ENCODE measurements at regions not wholly inside any gene's neighbourhood (a gene's known extent, or its start where the extent isn't known, plus 50 kb on each side); places are given as distances from the start of the nearest gene placed in this dataset.

DNA sequence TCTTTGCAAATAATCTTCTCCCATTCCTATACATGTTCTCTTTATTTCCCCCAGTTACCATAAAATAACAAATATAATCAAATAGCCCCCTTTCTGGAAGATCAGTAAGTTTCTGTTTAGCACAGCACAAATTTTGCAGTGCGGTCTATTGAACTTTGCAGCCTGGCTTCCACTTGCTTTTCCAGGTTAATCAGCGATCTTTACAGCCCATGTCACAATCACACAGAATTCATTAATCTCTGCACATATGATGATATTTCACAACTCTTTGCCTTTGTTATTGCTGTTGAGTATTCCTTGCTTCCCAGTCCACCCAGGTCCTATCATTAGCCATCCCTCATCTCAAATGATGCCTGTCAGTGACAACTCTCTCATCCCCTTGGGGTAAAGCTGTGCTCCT, 2358.0 kb downstream of the PCDH7 start:
- H3K9ac ChIP-seq (ENCODE audit: low read length): no peak overlapping the region
- H3K9me3 ChIP-seq (ENCODE audit: control insufficient read depth in 1 of 2, insufficient read depth in 1 of 2, low read depth in 1 of 2, low read length in 2 of 2): no peaks in the 10 kb centered on the region
- no peak for TF ChIP-seq RAD21 (IDR thresholded peaks at IDR 0.05; ENCODE audit: low read depth)
- no peak for TF ChIP-seq SRF (IDR thresholded peaks at IDR 0.05; ENCODE audit: low read depth)
- TF ChIP-seq FOSL1 (IDR thresholded peaks at IDR 0.05; ENCODE audit: low read depth): no peak
- TF ChIP-seq CEBPB (IDR thresholded peaks at IDR 0.05; ENCODE audit: low read depth): no peak
- BruUV-seq (replicated peaks): no TSS peak
- ChIA-PET POLR2A (no interaction called here), RAD21 (ENCODE audit: low non-redundant PET in 1 of 2, low total read pairs in 2 of 2, uncharacterized antibody in 2 of 2, unreplicated experiment in 2 of 2) (no interaction called here), CTCF (no interaction called here)
- intact Hi-C loops (cut with micrococcal nuclease): no loop called here
- H3K27ac ChIP-seq (ENCODE audit: low read depth, low read length): no peak overlapping the region
- DNase-seq (ENCODE audit: low read depth, low spot score) (no peak), ATAC-seq (no peak)
- H2AFZ ChIP-seq (ENCODE audit: low read depth, low read length, poor library complexity, severe bottlenecking): no peak overlapping the region
- H3K36me3 ChIP-seq (ENCODE audit: control insufficient read depth in 1 of 2, insufficient read depth in 2 of 2, low read length in 2 of 2): no peaks in the 10 kb centered on the region
- H3K4me1 ChIP-seq (ENCODE audit: control insufficient read depth in 1 of 2, insufficient read depth in 2 of 2, low read length in 2 of 2): no peaks in the 10 kb centered on the region
- no peaks in the 10 kb centered on the region for H3K79me2 ChIP-seq (ENCODE audit: insufficient read depth, low read length)
- no peaks in the 10 kb centered on the region for H4K20me1 ChIP-seq (ENCODE audit: insufficient read depth)
- H3K4me2 ChIP-seq (ENCODE audit: low read length): no peak overlapping the region
- no peaks in the 10 kb centered on the region for H3K27me3 ChIP-seq (ENCODE audit: insufficient read depth, low read length)
- H3K9me2 ChIP-seq (ENCODE audit: insufficient read depth): no peaks in the 10 kb centered on the region
- H3K4me3 ChIP-seq (replicated peaks in 1 of 2; ENCODE audit: low read depth in 1 of 2, low read length in 2 of 2): no peak overlapping the region

DNA sequence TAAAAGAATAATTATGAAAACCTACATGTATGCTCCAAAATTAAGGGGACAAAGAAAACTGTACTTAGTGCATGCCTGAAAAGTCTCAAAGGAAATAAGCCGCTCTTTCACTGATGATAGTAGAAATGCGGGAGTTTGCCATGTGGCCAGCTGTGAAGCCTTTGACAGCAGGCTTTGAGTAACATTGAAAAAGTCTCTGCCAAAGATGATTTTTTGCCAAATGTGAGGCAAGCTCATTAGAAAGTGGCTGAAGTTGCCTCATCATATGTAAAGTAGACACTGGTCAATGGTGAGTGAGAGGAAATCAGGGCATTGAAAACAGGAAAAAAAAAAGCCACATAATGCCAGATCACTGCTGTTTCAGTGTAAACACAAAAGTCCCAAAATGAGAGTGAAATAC, 2360.1 kb downstream of the PCDH7 start:
- H3K36me3 ChIP-seq (ENCODE audit: control insufficient read depth in 1 of 2, insufficient read depth in 2 of 2, low read length in 2 of 2): no peaks in the 10 kb centered on the region
- no peak overlapping the region for H3K9ac ChIP-seq (ENCODE audit: low read length)
- no peak for DNase-seq (ENCODE audit: low read depth, low spot score)
- no peaks in the 10 kb centered on the region for H3K27me3 ChIP-seq (ENCODE audit: insufficient read depth, low read length)
- H3K4me2 ChIP-seq (ENCODE audit: low read length): no peak overlapping the region
- POLR2A ChIA-PET: no interaction called here
- intact Hi-C loops (cut with micrococcal nuclease): no loop called here
- H3K4me3 ChIP-seq (replicated peaks in 1 of 2; ENCODE audit: low read depth in 1 of 2, low read length in 2 of 2): no peak overlapping the region
- no peaks in the 10 kb centered on the region for H3K4me1 ChIP-seq (ENCODE audit: control insufficient read depth in 1 of 2, insufficient read depth in 2 of 2, low read length in 2 of 2)
- RAD21 ChIA-PET (ENCODE audit: low non-redundant PET in 1 of 2, low total read pairs in 2 of 2, uncharacterized antibody in 2 of 2, unreplicated experiment in 2 of 2): no interaction called here
- H2AFZ ChIP-seq (ENCODE audit: low read depth, low read length, poor library complexity, severe bottlenecking): no peak overlapping the region
- BruUV-seq (replicated peaks): no TSS peak
- H3K79me2 ChIP-seq (ENCODE audit: insufficient read depth, low read length): no peaks in the 10 kb centered on the region
- H4K20me1 ChIP-seq (ENCODE audit: insufficient read depth): no peaks in the 10 kb centered on the region
- no peak for ATAC-seq
- CTCF ChIA-PET: no interaction called here
- H3K9me2 ChIP-seq (ENCODE audit: insufficient read depth): no peaks in the 10 kb centered on the region
- no peak overlapping the region for H3K27ac ChIP-seq (ENCODE audit: low read depth, low read length)
- H3K9me3 ChIP-seq (ENCODE audit: control insufficient read depth in 1 of 2, insufficient read depth in 1 of 2, low read depth in 1 of 2, low read length in 2 of 2): no peaks in the 10 kb centered on the region
- no peak for TF ChIP-seq EZH2phosphoT487 (IDR thresholded peaks at IDR 0.05; ENCODE audit: borderline replicate concordance)
- TF ChIP-seq, protein P1, sequence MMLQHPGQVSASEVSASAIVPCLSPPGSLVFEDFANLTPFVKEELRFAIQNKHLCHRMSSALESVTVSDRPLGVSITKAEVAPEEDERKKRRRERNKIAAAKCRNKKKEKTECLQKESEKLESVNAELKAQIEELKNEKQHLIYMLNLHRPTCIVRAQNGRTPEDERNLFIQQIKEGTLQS (IDR thresholded peaks at IDR 0.05): no peak
- TF ChIP-seq, protein P2, sequence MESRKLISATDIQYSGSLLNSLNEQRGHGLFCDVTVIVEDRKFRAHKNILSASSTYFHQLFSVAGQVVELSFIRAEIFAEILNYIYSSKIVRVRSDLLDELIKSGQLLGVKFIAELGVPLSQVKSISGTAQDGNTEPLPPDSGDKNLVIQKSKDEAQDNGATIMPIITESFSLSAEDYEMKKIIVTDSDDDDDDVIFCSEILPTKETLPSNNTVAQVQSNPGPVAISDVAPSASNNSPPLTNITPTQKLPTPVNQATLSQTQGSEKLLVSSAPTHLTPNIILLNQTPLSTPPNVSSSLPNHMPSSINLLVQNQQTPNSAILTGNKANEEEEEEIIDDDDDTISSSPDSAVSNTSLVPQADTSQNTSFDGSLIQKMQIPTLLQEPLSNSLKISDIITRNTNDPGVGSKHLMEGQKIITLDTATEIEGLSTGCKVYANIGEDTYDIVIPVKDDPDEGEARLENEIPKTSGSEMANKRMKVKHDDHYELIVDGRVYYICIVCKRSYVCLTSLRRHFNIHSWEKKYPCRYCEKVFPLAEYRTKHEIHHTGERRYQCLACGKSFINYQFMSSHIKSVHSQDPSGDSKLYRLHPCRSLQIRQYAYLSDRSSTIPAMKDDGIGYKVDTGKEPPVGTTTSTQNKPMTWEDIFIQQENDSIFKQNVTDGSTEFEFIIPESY (IDR thresholded peaks at IDR 0.05; ENCODE audit: extremely low read depth, insufficient replicate concordance, low read length): no peak
- TF ChIP-seq, protein P3, sequence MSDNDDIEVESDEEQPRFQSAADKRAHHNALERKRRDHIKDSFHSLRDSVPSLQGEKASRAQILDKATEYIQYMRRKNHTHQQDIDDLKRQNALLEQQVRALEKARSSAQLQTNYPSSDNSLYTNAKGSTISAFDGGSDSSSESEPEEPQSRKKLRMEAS (IDR thresholded peaks at IDR 0.05): no peak
- no peak for TF ChIP-seq RAD21 (IDR thresholded peaks at IDR 0.05; ENCODE audit: low read depth)
- no peak for TF ChIP-seq CEBPB (IDR thresholded peaks at IDR 0.05; ENCODE audit: low read depth)
- no peak for TF ChIP-seq ELF1 (IDR thresholded peaks at IDR 0.05; ENCODE audit: borderline replicate concordance, low read depth)
- TF ChIP-seq CBX3 (IDR thresholded peaks at IDR 0.05; ENCODE audit: low read depth): no peak
- TF ChIP-seq, protein P4, sequence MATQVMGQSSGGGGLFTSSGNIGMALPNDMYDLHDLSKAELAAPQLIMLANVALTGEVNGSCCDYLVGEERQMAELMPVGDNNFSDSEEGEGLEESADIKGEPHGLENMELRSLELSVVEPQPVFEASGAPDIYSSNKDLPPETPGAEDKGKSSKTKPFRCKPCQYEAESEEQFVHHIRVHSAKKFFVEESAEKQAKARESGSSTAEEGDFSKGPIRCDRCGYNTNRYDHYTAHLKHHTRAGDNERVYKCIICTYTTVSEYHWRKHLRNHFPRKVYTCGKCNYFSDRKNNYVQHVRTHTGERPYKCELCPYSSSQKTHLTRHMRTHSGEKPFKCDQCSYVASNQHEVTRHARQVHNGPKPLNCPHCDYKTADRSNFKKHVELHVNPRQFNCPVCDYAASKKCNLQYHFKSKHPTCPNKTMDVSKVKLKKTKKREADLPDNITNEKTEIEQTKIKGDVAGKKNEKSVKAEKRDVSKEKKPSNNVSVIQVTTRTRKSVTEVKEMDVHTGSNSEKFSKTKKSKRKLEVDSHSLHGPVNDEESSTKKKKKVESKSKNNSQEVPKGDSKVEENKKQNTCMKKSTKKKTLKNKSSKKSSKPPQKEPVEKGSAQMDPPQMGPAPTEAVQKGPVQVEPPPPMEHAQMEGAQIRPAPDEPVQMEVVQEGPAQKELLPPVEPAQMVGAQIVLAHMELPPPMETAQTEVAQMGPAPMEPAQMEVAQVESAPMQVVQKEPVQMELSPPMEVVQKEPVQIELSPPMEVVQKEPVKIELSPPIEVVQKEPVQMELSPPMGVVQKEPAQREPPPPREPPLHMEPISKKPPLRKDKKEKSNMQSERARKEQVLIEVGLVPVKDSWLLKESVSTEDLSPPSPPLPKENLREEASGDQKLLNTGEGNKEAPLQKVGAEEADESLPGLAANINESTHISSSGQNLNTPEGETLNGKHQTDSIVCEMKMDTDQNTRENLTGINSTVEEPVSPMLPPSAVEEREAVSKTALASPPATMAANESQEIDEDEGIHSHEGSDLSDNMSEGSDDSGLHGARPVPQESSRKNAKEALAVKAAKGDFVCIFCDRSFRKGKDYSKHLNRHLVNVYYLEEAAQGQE (IDR thresholded peaks at IDR 0.05; ENCODE audit: low read depth): no peak
- TF ChIP-seq YY1 (IDR thresholded peaks at IDR 0.05; ENCODE audit: extremely low read depth, insufficient replicate concordance, low read depth, low read length): no peak
- TF ChIP-seq, protein P5, sequence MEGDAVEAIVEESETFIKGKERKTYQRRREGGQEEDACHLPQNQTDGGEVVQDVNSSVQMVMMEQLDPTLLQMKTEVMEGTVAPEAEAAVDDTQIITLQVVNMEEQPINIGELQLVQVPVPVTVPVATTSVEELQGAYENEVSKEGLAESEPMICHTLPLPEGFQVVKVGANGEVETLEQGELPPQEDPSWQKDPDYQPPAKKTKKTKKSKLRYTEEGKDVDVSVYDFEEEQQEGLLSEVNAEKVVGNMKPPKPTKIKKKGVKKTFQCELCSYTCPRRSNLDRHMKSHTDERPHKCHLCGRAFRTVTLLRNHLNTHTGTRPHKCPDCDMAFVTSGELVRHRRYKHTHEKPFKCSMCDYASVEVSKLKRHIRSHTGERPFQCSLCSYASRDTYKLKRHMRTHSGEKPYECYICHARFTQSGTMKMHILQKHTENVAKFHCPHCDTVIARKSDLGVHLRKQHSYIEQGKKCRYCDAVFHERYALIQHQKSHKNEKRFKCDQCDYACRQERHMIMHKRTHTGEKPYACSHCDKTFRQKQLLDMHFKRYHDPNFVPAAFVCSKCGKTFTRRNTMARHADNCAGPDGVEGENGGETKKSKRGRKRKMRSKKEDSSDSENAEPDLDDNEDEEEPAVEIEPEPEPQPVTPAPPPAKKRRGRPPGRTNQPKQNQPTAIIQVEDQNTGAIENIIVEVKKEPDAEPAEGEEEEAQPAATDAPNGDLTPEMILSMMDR (IDR thresholded peaks at IDR 0.05 in 2 of 3, conservative IDR thresholded peaks at IDR 0.05 in 1 of 3; ENCODE audit: borderline replicate concordance in 1 of 3, insufficient read depth in 1 of 3, low read depth in 2 of 3, low read length in 2 of 3): no peak

Data from HCT116 (cell line).